ENCODE measurements at regions not wholly inside any gene's neighbourhood (a gene's known extent, or its start where the extent isn't known, plus 50 kb on each side); places are given as distances from the start of the nearest gene placed in this dataset.

DNA sequence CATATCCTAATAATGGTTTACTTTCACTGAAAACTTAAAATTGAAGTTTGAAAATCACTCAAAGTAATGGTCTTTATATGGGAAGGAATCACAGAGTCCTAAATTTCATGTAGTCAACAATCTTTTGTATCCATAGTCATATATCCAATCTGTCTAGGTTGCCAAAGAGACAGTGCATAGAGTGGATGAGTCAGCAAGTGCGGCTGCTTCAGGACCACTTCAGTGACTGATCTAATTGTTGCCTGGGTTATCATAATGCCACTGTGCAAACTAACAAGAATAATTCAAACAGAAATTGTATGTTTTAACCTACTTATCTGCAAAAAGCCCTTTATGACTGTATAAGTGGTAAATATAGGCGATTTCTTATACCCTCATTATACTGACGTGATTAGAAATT lies 211.3 kb upstream of the PRR16 start:
- TF ChIP-seq, protein P1, sequence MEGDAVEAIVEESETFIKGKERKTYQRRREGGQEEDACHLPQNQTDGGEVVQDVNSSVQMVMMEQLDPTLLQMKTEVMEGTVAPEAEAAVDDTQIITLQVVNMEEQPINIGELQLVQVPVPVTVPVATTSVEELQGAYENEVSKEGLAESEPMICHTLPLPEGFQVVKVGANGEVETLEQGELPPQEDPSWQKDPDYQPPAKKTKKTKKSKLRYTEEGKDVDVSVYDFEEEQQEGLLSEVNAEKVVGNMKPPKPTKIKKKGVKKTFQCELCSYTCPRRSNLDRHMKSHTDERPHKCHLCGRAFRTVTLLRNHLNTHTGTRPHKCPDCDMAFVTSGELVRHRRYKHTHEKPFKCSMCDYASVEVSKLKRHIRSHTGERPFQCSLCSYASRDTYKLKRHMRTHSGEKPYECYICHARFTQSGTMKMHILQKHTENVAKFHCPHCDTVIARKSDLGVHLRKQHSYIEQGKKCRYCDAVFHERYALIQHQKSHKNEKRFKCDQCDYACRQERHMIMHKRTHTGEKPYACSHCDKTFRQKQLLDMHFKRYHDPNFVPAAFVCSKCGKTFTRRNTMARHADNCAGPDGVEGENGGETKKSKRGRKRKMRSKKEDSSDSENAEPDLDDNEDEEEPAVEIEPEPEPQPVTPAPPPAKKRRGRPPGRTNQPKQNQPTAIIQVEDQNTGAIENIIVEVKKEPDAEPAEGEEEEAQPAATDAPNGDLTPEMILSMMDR (IDR thresholded peaks at IDR 0.05; ENCODE audit: low read depth, low read length), result no peak
- no peaks in the 10 kb centered on the region for H3K9me3 ChIP-seq (ENCODE audit: severe bottlenecking)
- H3K36me3 ChIP-seq, result no peaks in the 10 kb centered on the region
- DNase-seq, result no peak
- H3K4me3 ChIP-seq (ENCODE audit: low read depth, low read length), result no peak overlapping the region
- no peak overlapping the region for H3K27ac ChIP-seq
- H3K27me3 ChIP-seq (ENCODE audit: insufficient read depth, low read depth, severe bottlenecking), result no peaks in the 10 kb centered on the region

DNA sequence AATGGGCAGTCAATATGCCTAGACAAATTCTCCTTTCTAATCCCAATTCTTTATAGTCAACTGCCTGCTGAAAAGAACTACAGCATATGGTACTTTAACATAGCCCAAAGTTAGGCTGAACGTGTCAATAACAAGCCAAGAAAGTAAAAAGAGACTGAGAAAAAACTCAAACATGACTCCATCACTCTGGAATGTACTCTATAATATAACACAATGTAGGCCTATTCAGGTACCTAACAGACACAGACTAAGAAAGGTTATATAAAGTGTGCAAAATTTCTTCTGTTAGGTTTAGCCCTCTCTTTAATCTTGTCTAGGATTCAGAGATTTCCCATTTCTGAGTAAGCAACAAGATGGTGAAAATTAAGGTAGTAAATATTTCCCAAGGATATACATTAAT lies 209.7 kb upstream of the PRR16 start:
- Histone ChIP-seq H3K9me3 (ENCODE audit: severe bottlenecking) (no peaks in the 10 kb centered on the region), H3K27me3 (ENCODE audit: insufficient read depth, low read depth, severe bottlenecking) (no peaks in the 10 kb centered on the region), H3K4me3 (ENCODE audit: low read depth, low read length) (no peak overlapping the region), H3K27ac (no peak overlapping the region), H3K36me3 (no peaks in the 10 kb centered on the region)
- TF ChIP-seq, protein P1 (IDR thresholded peaks at IDR 0.05; ENCODE audit: low read depth, low read length), result no peak
- no peak for DNase-seq

GRCh38 chr5:120255214-120255613 lies 208.9 kb upstream of the PRR16 start:
- Histone ChIP-seq H3K36me3 (no peaks in the 10 kb centered on the region), H3K27ac (no peak overlapping the region), H3K9me3 (ENCODE audit: severe bottlenecking) (no peaks in the 10 kb centered on the region), H3K4me3 (ENCODE audit: low read depth, low read length) (no peak overlapping the region), H3K27me3 (ENCODE audit: insufficient read depth, low read depth, severe bottlenecking) (no peaks in the 10 kb centered on the region)
- TF ChIP-seq, protein P1 (IDR thresholded peaks at IDR 0.05; ENCODE audit: low read depth, low read length), result no peak
- no peak for DNase-seq

- no peaks in the 10 kb centered on the region for H3K27me3 ChIP-seq (ENCODE audit: insufficient read depth, low read depth, severe bottlenecking)
- TF ChIP-seq, protein P1 (IDR thresholded peaks at IDR 0.05; ENCODE audit: low read depth, low read length), result no peak
- no peak for DNase-seq
- no peaks in the 10 kb centered on the region for H3K36me3 ChIP-seq
- no peaks in the 10 kb centered on the region for H3K9me3 ChIP-seq (ENCODE audit: severe bottlenecking)
- no peak overlapping the region for H3K4me3 ChIP-seq (ENCODE audit: low read depth, low read length)
- no peak overlapping the region for H3K27ac ChIP-seq
Observed at GRCh38 chr5:120256376-120256775, 207.7 kb upstream of the PRR16 start.

DNA sequence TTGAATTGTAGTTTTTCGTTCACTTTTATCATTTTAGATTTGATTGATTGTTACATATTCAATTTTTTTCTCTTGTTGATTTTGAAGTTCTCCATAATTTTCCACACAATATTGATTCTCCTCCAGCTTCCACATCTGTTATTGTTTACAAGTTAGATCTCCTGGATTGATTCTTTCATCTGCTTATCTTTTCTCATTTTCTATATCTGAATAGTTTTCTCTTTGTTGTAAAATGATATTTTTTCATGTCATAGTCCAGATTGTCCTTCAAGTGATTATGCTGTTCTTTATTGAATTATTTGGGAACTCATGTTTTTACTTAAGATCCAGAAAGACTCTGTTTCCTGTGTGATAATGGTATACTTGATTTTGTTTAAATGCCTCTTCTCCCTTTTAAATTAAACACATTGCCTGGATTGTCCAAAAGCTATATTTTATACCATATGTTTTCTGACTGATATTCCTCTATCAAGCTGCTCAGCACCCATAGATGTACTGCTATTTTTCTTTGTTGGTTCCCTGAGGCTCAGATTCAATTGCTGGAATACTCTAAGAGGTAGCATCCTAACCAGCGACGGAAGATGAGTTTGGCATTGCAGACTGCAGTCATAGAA lies 206.6 kb upstream of the PRR16 start:
- TF ChIP-seq, protein P1 (IDR thresholded peaks at IDR 0.05; ENCODE audit: low read depth, low read length), result no peak
- Histone ChIP-seq H3K36me3 (no peaks in the 10 kb centered on the region), H3K4me3 (ENCODE audit: low read depth, low read length) (no peak overlapping the region), H3K27ac (no peak overlapping the region), H3K27me3 (ENCODE audit: insufficient read depth, low read depth, severe bottlenecking) (no peaks in the 10 kb centered on the region), H3K9me3 (ENCODE audit: severe bottlenecking) (no peaks in the 10 kb centered on the region)
- DNase-seq, result no peak

DNA sequence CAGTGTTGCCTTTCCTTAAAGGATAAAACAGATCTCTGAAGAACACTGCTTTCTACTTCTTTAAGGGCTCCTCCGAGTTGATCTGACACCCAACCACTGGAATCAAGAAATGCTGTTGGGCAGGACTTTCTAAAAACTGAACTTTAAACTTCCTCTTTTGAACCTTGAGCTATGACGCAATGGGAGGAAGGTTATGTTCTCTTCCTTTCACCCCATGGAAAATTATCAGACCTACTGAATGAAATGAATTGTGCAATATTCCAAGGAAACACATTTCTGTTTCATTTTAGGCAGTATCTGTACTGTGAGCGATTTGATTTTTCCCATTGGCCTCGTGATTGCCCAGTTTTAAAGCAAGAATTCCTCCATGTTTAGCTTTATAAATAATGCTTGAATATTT lies 206.0 kb upstream of the PRR16 start:
- DNase-seq, result no peak
- Histone ChIP-seq H3K4me3 (ENCODE audit: low read depth, low read length) (no peak overlapping the region), H3K27ac (no peak overlapping the region), H3K27me3 (ENCODE audit: insufficient read depth, low read depth, severe bottlenecking) (no peaks in the 10 kb centered on the region), H3K9me3 (ENCODE audit: severe bottlenecking) (no peaks in the 10 kb centered on the region), H3K36me3 (no peaks in the 10 kb centered on the region)
- TF ChIP-seq, protein P1 (IDR thresholded peaks at IDR 0.05; ENCODE audit: low read depth, low read length), result no peak

All from WERI-Rb-1 (cell line).